Activated T-cell treated with anti-CD3 and anti-CD28 coated beads, Interleukin-2, amount 50 U/mL, for 48 hours (primary cell): ENCODE measurements at regions not wholly inside any gene's neighbourhood (a gene's known extent, or its start where the extent isn't known, plus 50 kb on each side); places are given as distances from the start of the nearest gene placed in this dataset.

ENCODE experiments used
- DNase-seq, 2 experiments: peaks; one replicate each; pipeline ENCODE4 v3.0.0-alpha.2; 2020

DNA sequence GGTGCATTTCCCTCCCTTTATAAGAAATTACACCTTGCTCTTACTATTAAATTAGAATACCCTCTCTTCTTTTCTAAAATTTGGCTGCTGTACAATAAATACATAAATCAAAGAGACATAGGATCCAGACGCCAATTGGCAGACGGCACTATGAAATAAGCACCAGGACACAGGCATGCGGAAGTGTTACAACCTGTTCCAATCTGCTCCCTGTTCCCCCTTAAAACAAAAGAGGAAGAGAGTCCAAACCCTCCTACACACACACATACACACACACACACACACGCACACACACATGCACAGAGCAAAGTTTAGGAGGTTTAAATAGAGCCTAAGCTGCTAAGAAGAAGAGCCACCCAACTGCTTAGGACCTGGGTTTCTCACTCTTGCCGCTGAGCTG lies 75.6 kb upstream of the ZNF507 start:
- DNase-seq = no peak

DNA sequence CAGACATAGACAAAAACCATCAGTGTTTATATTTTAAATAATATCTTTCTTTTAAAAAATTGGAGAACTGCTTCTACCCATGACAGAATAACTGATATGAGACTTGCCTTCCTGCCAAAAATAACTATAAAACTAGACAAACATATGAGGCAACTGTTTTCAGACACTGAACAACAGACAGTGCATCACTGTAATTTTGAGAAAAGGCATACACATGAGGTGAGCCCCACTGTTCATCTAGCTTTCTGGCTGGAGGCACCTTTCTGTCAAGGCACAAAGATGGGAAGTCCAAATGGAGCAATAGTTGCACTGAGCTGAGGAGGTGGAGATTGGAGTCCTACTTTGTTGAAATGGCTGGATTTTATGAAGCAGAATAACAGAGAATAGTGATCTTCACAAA lies 71.9 kb upstream of the ZNF507 start:
- DNase-seq = no peak

DNA sequence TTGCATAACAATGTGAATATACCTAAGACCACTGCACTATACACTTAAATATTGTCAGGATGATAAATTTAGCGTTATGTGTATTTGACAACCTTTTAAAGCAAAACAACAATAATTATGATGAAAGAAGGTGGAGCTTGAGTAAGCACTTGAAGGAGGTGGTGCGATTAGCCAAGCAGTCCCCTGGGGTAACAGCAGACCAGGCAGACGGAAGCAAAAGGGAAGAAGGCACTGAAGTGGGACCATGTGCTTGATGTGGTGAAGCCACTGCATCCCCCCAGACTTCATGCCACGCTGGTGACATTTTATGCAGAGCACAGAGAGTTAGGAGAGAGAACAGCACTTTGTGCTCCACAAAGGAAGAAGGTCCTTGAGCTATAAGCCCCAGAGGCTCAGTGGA lies 58.3 kb upstream of the ZNF507 start:
- no peak for DNase-seq

DNA sequence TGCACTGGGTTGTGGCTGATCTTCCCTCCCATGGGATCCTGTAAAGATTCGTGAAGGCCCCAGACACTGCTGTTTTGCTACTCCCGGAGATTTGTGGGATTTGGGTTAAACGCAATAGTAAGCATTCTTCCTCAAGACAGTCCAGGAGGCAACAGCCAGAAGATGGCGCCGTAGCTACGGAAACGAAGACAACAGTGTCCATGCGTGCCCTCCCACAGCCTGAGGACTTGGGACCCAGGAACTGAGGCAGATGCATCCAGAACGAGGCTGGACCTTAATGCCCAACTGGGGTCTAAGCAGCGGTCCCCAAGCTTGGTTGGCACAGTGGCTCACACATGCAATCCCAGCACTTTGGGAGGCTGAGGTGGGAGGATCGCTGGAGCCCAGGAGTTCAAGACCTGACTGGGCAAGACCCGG lies 57.6 kb upstream of the ZNF507 start:
- DNase-seq = peak; percentile 29 to 42

DNA sequence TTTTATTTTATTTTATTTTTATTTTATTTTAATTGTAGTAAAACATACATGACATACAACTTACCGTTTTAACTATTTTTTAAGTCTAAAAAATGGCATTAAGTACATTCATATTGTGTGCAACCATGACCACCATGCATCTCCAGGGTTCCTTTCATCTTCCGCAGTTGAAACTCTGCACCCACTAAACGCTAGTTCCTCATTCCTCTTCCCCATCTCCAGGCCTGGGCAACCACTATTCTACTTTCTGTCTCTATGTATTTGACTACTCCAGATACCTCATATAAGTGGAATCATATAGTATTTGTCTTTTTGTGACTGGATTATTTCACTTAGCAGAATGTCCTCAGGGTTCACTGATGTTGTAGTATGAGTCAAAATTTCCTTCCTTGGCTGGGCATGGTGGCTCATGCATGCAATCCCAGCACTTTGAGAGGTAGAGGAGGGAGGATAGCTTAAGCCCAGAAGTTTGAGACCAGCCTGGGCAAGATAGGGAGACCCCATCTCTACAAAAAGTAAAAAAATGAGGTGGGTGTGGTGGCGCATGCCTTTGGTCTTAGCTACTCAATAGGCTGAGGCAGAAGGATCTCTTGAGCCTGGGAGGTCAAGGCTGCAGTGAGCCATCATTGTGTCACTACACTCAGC lies 55.7 kb upstream of the ZNF507 start:
- no peak for DNase-seq

DNA sequence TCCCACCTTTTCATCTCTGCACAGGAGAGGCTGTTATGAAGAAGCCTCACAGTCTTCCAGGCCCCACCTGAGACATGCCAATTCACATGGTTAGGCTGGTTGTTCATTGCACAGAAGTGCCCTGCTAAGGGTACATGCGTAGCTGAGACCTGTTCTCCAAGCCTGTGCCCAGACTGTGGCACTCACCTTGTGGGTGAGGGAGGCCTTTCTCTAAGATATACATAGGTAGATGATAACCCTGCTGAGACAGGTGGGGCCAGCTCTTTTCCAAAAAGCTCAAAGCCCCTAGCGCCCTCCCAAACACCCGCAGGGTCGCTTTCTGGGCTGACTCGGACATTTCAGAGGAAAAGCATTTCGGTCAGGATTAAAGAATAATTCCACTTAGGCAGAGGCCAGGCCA lies 53.5 kb upstream of the ZNF507 start:
- DNase-seq = no peak

DNA sequence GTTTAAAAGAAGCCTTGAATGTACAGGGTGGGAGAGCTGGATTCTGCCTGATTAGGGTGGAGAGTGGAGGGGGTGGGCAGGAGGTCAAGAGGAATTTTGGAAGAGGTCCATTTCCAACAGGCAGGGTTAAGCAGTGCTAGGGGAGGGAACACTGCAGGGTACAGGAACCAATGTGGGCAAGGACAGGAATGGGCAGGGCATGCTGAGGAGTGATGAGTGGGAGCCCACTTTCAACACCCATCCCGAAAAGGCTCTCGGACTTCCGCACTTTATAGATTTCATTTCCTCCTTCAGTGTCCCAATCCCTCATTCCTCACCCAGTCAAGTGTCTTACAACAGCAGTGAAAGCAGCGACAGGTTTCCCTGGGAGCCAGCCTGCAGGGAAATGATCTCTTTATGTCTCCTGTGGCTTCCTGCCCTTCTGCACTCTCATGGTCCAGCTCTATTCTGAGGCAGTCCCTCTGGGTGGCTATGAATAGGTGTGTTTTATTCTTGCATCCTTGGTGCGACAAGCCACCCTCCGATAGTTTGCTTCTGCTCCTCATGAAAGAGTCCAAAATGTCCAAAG lies 50.5 kb upstream of the ZNF507 start:
- DNase-seq = no peak
